NCI-H1105 treated with DMSO at 0.1 percent for 48 hours (cell line): ENCODE measurements at regions not wholly inside any gene's neighbourhood (a gene's known extent, or its start where the extent isn't known, plus 50 kb on each side); places are given as distances from the start of the nearest gene placed in this dataset.
"Not testable (repeated sequence)": the region's sequence is repeated elsewhere in the genome, so short reads cannot be mapped to it uniquely, and the experiment has no call there.

Experiments
- DNase-seq: peaks from one replicate; lab custom pipeline; 2025; lab: John Stamatoyannopoulos, UW

DNA sequence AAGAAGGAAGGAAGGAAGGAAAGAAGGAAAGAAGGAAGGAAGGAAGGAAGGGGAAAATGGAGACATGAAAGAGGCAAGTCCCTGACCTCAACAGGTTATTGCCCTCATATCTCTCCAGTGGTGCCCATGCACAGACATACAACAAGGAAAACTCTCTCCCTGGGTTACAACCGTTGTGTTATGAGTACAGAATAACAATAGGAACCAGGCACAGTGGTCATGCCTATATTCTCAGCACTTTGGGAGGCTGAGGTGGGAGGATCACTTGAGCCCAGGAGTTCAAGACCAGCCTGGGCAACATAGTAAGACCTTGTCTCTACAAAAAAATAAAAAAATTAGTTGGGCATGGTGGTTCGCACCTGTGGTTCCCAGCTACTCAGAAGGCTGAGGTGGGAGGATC, 139.4 kb upstream of the HMGA2 start:
- no peak for DNase-seq

DNA sequence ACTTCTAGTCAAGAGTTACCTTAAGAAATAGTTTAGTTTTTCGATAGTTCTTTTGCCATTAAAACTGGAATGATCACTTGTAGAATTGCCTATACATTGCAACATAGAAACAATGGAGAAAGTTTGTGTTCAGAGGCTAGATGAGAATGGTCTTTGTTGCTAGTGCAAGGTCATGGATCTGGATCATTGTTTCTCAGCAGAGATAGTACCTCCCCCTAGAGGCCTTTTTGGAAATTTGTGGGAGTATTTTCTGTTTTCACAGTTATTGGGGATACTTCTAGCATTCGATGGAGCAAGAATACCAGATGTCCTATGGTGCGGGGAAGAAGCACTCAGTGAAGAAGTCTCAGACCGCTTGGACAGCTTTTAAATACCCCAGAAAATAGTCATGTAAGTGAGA, 138.8 kb upstream of the HMGA2 start:
- no peak for DNase-seq

GRCh38 chr12:65689508-65689907, 134.8 kb upstream of the HMGA2 start:
- DNase-seq = no peak

DNA sequence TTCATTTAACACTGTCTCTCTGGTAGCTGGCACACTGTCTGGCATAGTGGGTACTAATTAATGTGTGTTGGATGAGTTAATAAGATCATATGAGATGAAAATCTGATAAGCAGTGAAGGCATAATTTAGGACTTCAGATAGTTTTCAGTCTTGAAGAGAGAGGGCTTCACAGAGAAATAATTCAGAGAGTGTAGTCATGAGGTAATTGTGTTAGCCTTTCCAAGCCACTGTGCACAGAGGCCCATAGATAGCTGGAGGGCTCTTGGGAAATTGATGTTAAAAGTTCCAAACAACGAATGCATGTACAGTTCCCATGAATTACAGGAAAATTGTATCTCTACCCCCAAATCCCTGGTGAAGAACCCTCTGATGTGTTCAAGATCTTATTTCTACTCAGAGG, 133.8 kb upstream of the HMGA2 start:
- DNase-seq = no peak

GRCh38 chr12:65694130-65694529, 130.2 kb upstream of the HMGA2 start:
- DNase-seq = no peak

GRCh38 chr12:65695113-65695865, 129.0 kb upstream of the HMGA2 start:
- no peak for DNase-seq

- no peak for DNase-seq
Observed at GRCh38 chr12:65696227-65696626, 128.1 kb upstream of the HMGA2 start.

DNA sequence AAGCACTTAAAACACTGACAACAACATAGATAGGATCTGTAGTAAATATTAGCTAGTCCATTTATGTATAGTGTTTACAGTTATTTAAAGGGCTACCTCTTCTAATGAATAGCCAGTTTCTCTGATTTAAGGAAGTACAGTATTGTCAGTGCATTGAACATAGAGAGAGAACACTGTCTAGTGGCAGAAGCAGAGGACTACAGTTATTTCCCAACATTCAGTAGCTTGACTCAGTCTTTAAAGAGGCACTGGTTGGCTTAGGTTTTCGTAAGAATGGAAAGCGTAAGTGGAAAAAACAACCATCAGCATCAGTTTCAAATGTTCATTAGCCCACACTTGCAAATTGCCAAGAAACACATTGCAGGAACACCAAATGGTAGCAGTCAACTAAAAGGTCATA, 125.0 kb upstream of the HMGA2 start:
- DNase-seq = no peak

GRCh38 chr12:65703176-65703575, 121.1 kb upstream of the HMGA2 start:
- no peak for DNase-seq

- no peak for DNase-seq
Observed at GRCh38 chr12:65705380-65705876, 118.9 kb upstream of the HMGA2 start.

DNA sequence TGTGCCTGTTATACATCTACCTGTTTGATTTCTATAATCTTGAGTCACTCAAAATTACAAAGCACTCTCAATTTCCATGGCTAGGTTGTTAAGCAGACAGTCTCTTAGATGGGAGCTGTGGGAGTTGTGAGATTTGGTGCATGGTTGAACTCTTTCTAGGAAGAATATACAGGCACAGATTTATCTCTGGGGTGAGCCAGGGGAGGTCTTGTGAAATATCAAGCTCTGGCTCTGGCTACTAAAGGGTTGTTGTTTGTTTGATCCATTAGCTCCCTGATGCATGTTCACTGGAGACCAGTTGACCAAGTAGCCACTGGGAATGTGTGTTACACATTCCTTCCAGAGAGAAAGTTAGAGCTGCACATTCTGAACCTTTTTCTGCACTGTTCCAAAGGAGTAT, 117.2 kb upstream of the HMGA2 start:
- no peak for DNase-seq

DNA sequence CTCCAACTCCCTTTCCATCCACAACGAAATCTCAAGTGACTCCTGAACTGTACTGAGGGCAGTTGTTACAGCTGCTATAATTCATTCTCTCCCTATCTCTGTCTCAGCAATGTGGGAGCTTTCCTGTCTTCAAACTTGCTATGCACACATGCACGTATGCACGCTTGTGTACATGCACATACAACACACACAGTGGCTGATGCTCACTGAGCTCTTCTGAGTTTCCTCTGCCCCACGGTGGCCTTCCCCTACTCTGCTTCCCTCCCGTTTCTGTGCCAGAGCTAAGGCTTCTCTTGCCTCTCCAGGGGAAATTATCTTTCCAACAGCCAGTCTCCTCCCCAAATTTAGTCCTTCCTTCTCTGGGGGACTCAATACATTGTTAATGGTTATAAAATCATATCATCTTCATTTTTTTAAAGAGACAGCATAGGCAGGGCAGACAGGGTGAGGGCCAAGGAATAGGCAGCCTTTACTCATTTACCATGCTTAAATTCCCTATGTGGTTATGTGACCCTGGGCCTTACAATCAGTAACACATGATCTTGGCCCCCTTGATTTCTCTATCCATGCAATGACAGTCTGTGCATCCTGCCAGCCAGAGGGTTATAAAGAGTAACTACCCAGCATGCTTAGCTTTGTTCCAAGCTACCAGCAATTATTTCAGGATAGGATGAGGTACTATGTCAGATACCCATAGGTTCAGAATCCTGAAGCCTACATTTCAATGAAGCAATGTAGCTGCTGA, 111.9 kb upstream of the HMGA2 start:
- DNase-seq = no peak

GRCh38 chr12:65715961-65716360, 108.3 kb upstream of the HMGA2 start:
- DNase-seq = no peak

GRCh38 chr12:65720136-65721130, 103.8 kb upstream of the HMGA2 start:
- DNase-seq = no peak

- DNase-seq = no peak
Observed at GRCh38 chr12:65721541-65722190, 102.6 kb upstream of the HMGA2 start.

- no peak for DNase-seq
Observed at GRCh38 chr12:65725376-65725775, 98.9 kb upstream of the HMGA2 start.

- no peak for DNase-seq
Observed at GRCh38 chr12:65728455-65728847, 95.8 kb upstream of the HMGA2 start.

DNA sequence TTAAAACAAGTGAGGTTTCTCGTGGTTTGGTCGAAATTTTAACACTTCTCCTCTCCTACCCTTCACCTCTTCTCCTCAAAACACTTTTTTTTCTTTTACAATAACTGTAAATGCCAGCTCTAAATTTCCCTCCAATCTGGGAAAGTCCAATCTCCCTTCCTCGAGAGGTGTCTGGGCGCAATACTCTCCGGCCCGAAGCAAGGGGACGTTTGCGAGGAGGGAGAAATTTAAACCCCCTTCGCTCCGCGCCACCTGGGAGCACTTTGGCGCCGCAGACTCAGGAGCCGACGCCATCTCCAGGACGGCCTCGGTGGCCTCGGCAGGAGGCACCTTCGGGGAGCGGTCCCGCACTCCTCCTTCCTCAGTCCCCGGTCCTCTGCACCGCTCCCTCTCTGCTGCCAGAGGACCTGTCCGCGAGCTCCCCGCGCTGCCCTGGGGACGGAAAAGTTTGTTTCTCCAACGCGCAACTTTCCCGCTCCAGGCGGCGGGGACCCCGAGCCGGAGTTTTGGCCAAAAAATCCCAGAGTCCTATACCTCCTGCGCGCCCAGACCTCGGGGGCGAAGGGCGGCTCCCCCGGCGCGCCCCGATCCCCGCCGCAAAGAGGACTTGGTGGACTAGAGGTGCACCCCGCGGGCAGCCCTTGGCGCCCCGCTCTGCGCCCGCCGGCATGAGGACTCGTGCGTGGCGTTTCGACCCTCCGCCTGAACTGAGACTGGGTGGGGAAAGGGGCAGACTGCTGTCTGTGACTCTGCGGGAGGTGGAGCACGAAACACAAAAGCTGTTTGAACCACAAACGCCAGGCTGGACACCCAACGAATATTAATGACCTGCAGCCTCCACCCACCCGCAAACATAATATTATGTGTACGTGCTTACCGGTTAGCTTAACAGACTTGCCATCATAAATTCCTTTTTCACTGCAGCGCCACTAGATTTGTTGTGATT, 95.2 kb upstream of the HMGA2 start:
- no peak for DNase-seq

DNA sequence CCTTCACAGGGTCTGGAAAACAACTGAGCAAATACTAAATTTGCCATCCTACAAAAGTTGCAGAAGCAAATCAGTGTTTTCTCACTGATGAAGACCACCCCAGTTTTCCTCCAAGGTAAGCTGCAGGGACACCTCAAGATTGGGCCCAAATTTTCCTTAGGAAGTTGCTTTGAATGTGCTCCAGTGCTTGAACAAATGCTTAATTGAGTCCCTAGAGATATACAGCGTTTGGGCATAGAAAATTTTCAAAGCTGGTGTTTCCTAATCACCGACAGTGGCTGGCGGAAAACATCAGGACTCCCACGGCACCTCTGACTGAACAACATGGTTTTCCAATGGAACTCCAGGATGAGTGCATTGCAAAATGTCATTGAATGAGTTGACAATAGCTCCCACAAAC, 92.5 kb upstream of the HMGA2 start:
- DNase-seq = no peak

- not testable (repeated sequence) for DNase-seq
Observed at GRCh38 chr12:65733643-65734042, 90.6 kb upstream of the HMGA2 start.

- no peak for DNase-seq
Observed at GRCh38 chr12:65734226-65734625, 90.1 kb upstream of the HMGA2 start.
